ENCODE measurements at regions not wholly inside any gene's neighbourhood (a gene's known extent, or its start where the extent isn't known, plus 50 kb on each side); places are given as distances from the start of the nearest gene placed in this dataset.

DNA sequence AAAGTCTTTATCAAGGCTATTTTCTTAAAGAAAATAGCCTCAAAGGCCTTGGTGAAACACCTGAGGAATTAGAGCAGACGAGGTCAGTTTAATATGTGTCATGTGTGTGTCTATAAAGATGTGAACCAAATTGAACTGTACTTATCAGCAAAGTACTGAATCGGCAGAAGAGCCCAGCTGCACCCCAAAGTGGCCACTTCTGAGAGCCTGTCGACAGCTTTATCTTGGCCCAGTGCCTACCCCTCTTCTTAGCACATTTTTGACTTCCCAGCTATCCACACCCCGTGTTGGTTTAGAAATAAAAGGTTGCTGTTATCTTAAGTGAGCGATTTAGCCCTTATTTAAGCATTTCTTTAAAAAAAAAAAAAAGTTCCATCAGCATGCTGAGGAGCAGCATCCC is 329.7 kb downstream of the FBXW7 start:
- TF ChIP-seq RAD21 (IDR thresholded peaks at IDR 0.05; ENCODE audit: low read depth): no peak
- TF ChIP-seq, protein P1, sequence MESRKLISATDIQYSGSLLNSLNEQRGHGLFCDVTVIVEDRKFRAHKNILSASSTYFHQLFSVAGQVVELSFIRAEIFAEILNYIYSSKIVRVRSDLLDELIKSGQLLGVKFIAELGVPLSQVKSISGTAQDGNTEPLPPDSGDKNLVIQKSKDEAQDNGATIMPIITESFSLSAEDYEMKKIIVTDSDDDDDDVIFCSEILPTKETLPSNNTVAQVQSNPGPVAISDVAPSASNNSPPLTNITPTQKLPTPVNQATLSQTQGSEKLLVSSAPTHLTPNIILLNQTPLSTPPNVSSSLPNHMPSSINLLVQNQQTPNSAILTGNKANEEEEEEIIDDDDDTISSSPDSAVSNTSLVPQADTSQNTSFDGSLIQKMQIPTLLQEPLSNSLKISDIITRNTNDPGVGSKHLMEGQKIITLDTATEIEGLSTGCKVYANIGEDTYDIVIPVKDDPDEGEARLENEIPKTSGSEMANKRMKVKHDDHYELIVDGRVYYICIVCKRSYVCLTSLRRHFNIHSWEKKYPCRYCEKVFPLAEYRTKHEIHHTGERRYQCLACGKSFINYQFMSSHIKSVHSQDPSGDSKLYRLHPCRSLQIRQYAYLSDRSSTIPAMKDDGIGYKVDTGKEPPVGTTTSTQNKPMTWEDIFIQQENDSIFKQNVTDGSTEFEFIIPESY (IDR thresholded peaks at IDR 0.05; ENCODE audit: extremely low read depth, insufficient replicate concordance, low read length): no peak
- TF ChIP-seq, protein P2, sequence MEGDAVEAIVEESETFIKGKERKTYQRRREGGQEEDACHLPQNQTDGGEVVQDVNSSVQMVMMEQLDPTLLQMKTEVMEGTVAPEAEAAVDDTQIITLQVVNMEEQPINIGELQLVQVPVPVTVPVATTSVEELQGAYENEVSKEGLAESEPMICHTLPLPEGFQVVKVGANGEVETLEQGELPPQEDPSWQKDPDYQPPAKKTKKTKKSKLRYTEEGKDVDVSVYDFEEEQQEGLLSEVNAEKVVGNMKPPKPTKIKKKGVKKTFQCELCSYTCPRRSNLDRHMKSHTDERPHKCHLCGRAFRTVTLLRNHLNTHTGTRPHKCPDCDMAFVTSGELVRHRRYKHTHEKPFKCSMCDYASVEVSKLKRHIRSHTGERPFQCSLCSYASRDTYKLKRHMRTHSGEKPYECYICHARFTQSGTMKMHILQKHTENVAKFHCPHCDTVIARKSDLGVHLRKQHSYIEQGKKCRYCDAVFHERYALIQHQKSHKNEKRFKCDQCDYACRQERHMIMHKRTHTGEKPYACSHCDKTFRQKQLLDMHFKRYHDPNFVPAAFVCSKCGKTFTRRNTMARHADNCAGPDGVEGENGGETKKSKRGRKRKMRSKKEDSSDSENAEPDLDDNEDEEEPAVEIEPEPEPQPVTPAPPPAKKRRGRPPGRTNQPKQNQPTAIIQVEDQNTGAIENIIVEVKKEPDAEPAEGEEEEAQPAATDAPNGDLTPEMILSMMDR (IDR thresholded peaks at IDR 0.05 in 2 of 3, conservative IDR thresholded peaks at IDR 0.05 in 1 of 3; ENCODE audit: borderline replicate concordance in 1 of 3, insufficient read depth in 1 of 3, low read depth in 2 of 3, low read length in 2 of 3): no peak
- TF ChIP-seq ZNF274 (IDR thresholded peaks at IDR 0.05; ENCODE audit: low read depth, low read length): no peak
- TF ChIP-seq ZFX (IDR thresholded peaks at IDR 0.05): no peak
- no peak for TF ChIP-seq POLR2AphosphoS5 (IDR thresholded peaks at IDR 0.05; ENCODE audit: low read depth, low read length)
- TF ChIP-seq YY1 (IDR thresholded peaks at IDR 0.05; ENCODE audit: extremely low read depth, insufficient replicate concordance, low read depth, low read length): no peak
- TF ChIP-seq EZH2 (IDR thresholded peaks at IDR 0.05): no peak
- no peak for TF ChIP-seq EZH2phosphoT487 (IDR thresholded peaks at IDR 0.05; ENCODE audit: borderline replicate concordance)
- TF ChIP-seq, protein P3, sequence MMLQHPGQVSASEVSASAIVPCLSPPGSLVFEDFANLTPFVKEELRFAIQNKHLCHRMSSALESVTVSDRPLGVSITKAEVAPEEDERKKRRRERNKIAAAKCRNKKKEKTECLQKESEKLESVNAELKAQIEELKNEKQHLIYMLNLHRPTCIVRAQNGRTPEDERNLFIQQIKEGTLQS (IDR thresholded peaks at IDR 0.05): no peak
